Lung (tissue), 11 donors: ENCODE measurements at regions not wholly inside any gene's neighbourhood (a gene's known extent, or its start where the extent isn't known, plus 50 kb on each side); places are given as distances from the start of the nearest gene placed in this dataset.

Experiments used
- ATAC-seq: fragments of 200-7000 bp; cut with Tn5 transposase; one replicate; pipeline ENCODE4 v1.9.1; 2020; ENCODE audit warnings: moderate number of reproducible peaks; ENCODE audit not compliant: insufficient read depth, low FRiP score
- DNase-seq, 3 donors: peaks; one replicate each; pipeline ENCODE4 v3.0.0-alpha.2; 2013 to 2017
- H3K27ac ChIP-seq, 2 donors: one replicate each; pipeline ENCODE4 v1.5.1; 2013; ENCODE audit warnings: mild to moderate bottlenecking in 2 of 2, moderate library complexity in 2 of 2, control low read depth in 1 of 2, inconsistent platforms in 1 of 2, low read depth in 1 of 2, low read length in 1 of 2
- H3K27me3 ChIP-seq, 3 donors: one replicate each; pipeline ENCODE4 v1.5.1; 2013; ENCODE audit warnings: low read length in 2 of 3; ENCODE audit not compliant: control insufficient read depth in 3 of 3, insufficient read depth in 3 of 3
- H3K36me3 ChIP-seq, 4 donors: one replicate each; pipeline ENCODE4 v1.5.1; 2013; ENCODE audit warnings: low read length in 4 of 4, mild to moderate bottlenecking in 1 of 4, moderate library complexity in 1 of 4; ENCODE audit not compliant: control insufficient read depth in 4 of 4, insufficient read depth in 4 of 4
- H3K4me1 ChIP-seq, 5 donors: one replicate each; pipeline ENCODE4 v1.5.1; 2013; ENCODE audit warnings: low read length in 5 of 5, mild to moderate bottlenecking in 2 of 5, moderate library complexity in 1 of 5; ENCODE audit not compliant: control insufficient read depth in 5 of 5, insufficient read depth in 5 of 5
- H3K4me3 ChIP-seq: one replicate; pipeline ENCODE4 v1.5.1; 2013; ENCODE audit warnings: mild to moderate bottlenecking, control low read depth, moderate library complexity
- H3K9ac ChIP-seq, 2 donors: one replicate each; pipeline ENCODE4 v1.5.1; 2013; ENCODE audit warnings: low read length in 2 of 2, control low read depth in 1 of 2; ENCODE audit not compliant: insufficient read depth in 1 of 2
- H3K9me3 ChIP-seq, 4 donors: one replicate each; pipeline ENCODE4 v1.5.1; 2013; ENCODE audit warnings: low read length in 3 of 4, mild to moderate bottlenecking in 1 of 4, moderate library complexity in 1 of 4; ENCODE audit not compliant: control insufficient read depth in 4 of 4, insufficient read depth in 3 of 4
- WGBS, 2 donors: extraction: QIAGEN DNeasy Blood & Tissue Kit; methylation state at CpG; one replicate each; pipeline ENCODE4 v1.1.7; 2013; 5-methylcytosine and 5-hydroxymethylcytosine counted together
- TF ChIP-seq, protein P1 (sequence below): IDR thresholded peaks from 2 replicates; pipeline ENCODE4 v1.5.1; 2012; ENCODE audit warnings: mild to moderate bottlenecking; ENCODE audit errors: control extremely low read depth, extremely low read depth
- donor health status: control.
- donor health status: control.
- donor health status: Bipolar disorder and iron deficiency.
- donor health status: healthy.
- donor health status: DM: yes; HTN: yes; CAD: no.

DNA sequence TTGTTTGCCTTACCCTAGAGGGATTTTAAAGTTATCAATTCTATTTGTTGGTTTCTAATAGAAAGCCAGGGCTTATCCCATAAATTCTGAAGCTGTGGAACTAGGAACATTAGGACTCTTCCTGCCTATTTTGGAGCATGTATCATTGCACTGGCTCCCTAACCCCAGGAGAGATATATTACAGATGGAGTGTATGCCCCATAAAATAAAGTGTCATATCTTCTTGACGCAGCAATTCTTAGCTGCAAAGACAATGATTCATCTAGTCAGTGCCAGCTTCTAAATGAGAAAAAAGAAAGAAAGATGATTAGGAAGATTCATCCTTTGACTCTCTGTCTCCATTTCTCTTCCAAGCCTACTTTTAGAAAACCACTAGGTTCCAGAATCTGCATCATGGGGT, 74.8 kb upstream of the MAGI1 start:
- WGBS, 2 donors: 91 to 93% methylated on average over 1 of the region's 1 CpG
- no peak for ATAC-seq
- no peaks in the 10 kb centered on the region for H3K9me3 ChIP-seq

GRCh38 chr3:66110840-66111239, 72.1 kb upstream of the MAGI1 start:
- Histone ChIP-seq H3K36me3 (no peaks in the 10 kb centered on the region), H3K9me3 (no peaks in the 10 kb centered on the region), H3K4me1 (peaks cover 0 to 6% (median 0%) of the 10 kb centered on the region in 5 donors), H3K27ac (no peak overlapping the region), H3K4me3 (no peak overlapping the region), H3K27me3 (no peaks in the 10 kb centered on the region), H3K9ac (no peak overlapping the region)
- peak; percentile 6 for ATAC-seq
- DNase-seq: peak; percentile 23 to 68 (median 65)
- 39 to 42% methylated on average over 6 of the region's 6 CpGs for WGBS, 2 donors
- TF ChIP-seq, protein P1, sequence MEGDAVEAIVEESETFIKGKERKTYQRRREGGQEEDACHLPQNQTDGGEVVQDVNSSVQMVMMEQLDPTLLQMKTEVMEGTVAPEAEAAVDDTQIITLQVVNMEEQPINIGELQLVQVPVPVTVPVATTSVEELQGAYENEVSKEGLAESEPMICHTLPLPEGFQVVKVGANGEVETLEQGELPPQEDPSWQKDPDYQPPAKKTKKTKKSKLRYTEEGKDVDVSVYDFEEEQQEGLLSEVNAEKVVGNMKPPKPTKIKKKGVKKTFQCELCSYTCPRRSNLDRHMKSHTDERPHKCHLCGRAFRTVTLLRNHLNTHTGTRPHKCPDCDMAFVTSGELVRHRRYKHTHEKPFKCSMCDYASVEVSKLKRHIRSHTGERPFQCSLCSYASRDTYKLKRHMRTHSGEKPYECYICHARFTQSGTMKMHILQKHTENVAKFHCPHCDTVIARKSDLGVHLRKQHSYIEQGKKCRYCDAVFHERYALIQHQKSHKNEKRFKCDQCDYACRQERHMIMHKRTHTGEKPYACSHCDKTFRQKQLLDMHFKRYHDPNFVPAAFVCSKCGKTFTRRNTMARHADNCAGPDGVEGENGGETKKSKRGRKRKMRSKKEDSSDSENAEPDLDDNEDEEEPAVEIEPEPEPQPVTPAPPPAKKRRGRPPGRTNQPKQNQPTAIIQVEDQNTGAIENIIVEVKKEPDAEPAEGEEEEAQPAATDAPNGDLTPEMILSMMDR: no peak

More for the DNA sequence above, 74.8 kb upstream of the MAGI1 start:
- Histone ChIP-seq H3K27me3 (no peaks in the 10 kb centered on the region), H3K27ac (no peak overlapping the region), H3K4me3 (no peak overlapping the region), H3K9ac (no peak overlapping the region), H3K36me3 (no peaks in the 10 kb centered on the region), H3K4me1 (peaks cover 0 to 6% (median 0%) of the 10 kb centered on the region in 5 donors)
- no peak for DNase-seq
- TF ChIP-seq, protein P1: no peak

DNA sequence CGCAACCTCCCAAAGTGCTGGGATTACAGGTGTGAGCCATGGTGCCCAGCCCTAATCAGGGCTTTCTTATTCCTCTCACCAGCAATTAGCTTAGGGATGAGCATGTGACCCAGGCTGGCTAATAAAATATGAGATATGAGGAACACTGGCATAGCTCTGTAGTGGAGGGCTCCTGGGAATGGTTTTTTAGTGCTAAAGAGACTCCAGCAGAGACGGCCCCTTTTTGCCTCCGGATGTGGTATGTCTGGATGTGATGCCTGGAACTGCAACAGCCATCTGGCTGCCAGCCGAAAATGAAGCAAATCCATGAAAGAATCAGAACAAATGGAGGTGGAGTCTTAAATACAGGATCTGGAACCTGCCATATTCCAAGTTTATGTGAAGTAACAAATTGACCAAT, 69.1 kb upstream of the MAGI1 start:
- Histone ChIP-seq H3K36me3 (no peaks in the 10 kb centered on the region), H3K9me3 (no peaks in the 10 kb centered on the region), H3K27me3 (no peaks in the 10 kb centered on the region), H3K9ac (no peak overlapping the region), H3K4me3 (no peak overlapping the region), H3K4me1 (peaks cover 0 to 2% (median 0%) of the 10 kb centered on the region in 5 donors), H3K27ac (no peak overlapping the region)
- TF ChIP-seq, protein P1: no peak
- DNase-seq (peak; percentile 16 to 22 (median 18)), ATAC-seq (no peak)
- 80 to 89% methylated on average over 4 of the region's 4 CpGs for WGBS, 2 donors

DNA sequence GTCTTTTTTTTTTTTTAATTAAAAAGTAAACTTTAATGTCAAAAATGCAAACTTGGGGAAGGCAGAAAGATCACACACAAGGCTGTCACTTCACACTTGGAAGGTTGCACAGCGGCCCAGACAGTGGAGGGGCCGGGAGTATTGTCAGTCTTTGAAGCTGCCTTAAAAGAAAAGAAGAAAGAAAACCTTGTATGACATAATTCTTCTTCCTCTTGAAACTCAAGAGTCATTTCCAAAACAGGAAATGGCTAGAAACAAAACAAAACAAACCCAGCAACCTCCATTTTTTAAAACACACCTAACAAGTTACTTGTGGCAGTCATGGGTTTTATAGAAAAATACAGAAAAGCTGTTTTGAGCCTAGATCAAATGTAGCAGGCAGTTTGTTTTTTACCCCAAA, 68.1 kb upstream of the MAGI1 start:
- H3K27me3 ChIP-seq: no peaks in the 10 kb centered on the region
- H3K27ac ChIP-seq: no peak overlapping the region
- no peaks in the 10 kb centered on the region for H3K36me3 ChIP-seq
- ATAC-seq: no peak
- H3K4me3 ChIP-seq: no peak overlapping the region
- TF ChIP-seq, protein P1: no peak
- H3K9me3 ChIP-seq: no peaks in the 10 kb centered on the region
- no peak overlapping the region for H3K9ac ChIP-seq
- WGBS, 2 donors: 64 to 69% methylated on average over 2 of the region's 2 CpGs
- peak in 2 of 3 donors; percentile 2 to 12 for DNase-seq
- peaks cover 0 to 2% (median 0%) of the 10 kb centered on the region in 5 donors for H3K4me1 ChIP-seq
